DMS114 treated with DMSO at 0.1 percent for 48 hours (cell line): ENCODE measurements at regions not wholly inside any gene's neighbourhood (a gene's known extent, or its start where the extent isn't known, plus 50 kb on each side); places are given as distances from the start of the nearest gene placed in this dataset.

Source experiments
- DNase-seq: peaks from one replicate; lab custom pipeline; 2025; ENCODE audit not compliant: unreplicated experiment; lab: John Stamatoyannopoulos, UW

- DNase-seq, result no peak
These were observed 56.9 kb downstream of the RDH14 start for GRCh38 chr2:18503376-18504228.

DNA sequence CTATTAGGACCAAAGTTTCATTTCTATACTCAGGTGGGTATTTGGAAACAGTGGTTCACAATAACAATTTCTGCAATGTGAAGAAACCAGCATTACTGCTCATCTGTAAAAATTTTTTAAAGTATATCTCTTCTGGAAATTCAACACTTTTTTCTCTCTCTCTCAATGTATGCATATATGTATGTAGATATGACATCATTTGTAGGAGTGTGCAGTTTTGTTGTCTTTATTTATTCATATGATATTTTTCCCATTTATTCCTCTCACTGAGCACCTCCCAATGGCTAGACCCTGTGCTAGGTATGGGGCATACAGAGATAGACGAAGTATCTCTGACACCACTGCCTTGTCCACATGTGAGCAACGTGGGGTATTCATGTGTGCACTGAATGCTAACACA lies 58.3 kb downstream of the RDH14 start:
- no peak for DNase-seq

DNA sequence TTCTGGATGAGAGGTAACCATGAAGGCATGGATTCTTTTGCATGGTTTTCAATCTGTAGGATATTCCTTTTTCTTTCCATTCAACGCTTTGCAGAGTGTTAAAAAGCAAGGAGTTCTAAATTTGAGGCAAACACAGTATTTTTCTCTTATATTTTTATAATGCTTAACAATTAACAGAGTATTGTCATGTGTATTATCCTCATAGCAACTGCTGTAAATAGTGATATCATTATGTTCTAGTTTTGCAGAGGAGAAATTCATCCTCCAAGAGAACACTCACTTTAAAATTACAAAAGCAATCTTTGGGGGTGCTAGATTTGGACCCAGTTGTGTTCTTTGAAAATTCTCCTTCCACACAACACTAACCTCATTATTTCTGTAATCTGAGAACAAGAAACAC lies 58.7 kb downstream of the RDH14 start:
- DNase-seq, result no peak

- DNase-seq, result no peak
These were observed 59.3 kb downstream of the RDH14 start for GRCh38 chr2:18501156-18501555.

DNA sequence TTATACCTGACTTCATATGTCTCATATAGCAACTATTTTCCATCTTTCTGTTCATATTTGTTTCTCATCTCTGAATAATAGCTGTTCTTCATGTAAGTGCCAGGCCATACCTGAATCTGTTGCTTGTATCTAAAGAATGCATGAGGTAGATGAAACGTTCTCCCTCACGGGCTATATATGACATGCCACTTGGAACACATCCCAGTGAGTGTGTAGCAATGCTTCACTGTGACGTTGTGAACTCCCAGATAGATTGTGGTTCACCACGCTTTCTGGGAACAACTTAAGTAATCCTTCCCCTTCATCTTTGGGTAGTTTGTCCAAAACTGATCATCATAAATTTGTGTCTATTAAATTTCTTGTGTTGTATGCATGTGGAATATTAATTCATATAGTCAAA lies 60.1 kb downstream of the RDH14 start:
- no peak for DNase-seq

GRCh38 chr2:18498531-18498930 lies 61.9 kb downstream of the RDH14 start:
- DNase-seq, result no peak

DNA sequence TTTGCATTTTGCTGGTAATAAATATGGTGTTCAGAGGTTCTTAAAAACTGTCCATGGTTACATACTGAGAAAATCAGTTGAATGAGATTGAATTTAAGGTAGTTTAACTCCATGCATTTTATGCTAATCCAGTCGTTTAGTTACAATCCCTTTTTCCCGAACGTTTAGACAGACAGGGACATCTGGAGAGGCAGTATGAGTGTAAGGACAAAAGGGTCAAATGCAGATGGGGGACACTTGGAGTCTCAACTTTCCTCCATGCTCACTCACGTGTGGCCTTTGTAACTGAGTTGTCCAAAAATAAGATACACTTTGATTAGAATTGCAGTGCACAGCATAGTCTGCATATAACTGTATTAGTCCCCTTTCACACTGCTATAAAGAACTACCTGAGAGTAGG lies 63.9 kb downstream of the RDH14 start:
- no peak for DNase-seq

DNA sequence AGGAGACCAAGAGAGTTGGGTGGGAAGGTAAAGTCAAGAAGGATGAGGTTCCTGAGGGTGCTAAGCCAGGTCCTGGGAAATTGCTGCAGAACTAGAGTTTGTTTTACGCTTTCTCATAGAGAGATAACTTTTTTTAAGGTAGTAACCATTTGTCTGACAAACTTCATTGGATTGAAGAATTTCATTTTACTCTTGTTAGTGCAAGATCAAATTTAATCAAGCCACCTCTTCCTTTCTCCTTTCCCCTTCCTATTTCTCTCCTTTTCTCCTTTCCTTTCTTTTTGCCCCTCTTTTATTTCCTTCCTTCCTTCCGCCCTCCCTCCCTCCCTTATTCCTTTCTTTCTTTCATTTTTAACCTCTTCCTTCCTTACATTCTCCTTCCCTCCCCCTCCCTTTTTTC lies 65.4 kb downstream of the RDH14 start:
- DNase-seq, result no peak

- no peak for DNase-seq
These were observed 67.7 kb downstream of the RDH14 start for GRCh38 chr2:18492721-18493120.

DNA sequence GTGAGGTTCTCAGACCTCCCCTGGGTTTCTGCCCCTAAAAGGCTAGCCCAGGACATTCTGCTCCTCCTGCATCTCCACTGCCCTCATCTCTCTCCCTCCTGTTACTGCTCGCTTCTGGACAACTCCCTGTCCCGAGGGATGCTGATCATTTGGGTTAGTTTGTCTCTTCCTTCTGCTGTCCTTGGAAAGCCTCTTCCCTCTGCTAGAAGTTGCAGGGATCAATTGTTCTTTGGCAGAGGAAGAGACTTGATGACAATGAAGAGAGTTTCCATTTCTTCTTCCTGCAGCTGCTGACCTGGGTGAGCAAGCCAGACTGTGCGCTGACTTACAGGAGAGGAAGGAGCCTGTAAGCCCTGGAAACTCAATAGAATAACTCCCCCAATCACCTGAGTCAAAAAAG lies 68.9 kb downstream of the RDH14 start:
- DNase-seq, result no peak

GRCh38 chr2:18490901-18491300 lies 69.6 kb downstream of the RDH14 start:
- DNase-seq, result no peak

DNA sequence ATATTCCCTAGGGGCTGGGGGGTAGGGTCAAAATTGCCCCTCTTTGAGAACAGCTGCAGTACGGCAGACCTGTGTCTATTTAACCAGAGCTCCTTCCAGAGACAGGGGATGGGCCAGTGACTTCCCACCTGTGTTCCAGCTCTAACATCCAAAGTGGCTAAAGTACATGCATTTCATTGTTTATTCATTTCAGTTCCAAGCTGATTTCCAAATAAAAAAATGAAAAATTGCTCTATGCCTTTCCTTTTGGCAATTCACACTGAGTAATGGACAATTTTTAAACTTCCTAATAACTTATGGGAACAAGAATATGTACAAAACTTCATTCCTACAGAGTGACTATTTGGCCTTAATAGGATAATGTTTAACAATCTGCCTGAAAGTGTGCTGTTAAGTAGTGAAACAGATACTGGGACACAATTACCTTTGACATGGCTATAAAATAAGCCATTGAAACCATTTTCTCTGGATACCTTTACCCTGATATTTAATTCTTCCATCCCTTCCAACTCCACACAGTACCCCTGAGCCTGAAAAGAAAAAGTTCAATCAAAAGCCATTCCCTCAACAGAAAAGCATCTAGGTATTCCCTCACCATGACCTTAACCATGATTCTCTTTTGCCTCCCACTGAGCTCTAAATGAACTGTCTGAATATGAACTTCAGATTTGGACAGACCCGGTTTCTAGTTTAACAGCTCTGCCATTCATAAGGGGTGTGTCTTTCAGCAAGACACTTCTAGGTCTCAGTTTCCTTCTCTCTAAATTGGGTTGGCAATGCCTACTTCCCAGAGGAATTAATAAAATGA lies 73.1 kb downstream of the RDH14 start:
- DNase-seq, result no peak

DNA sequence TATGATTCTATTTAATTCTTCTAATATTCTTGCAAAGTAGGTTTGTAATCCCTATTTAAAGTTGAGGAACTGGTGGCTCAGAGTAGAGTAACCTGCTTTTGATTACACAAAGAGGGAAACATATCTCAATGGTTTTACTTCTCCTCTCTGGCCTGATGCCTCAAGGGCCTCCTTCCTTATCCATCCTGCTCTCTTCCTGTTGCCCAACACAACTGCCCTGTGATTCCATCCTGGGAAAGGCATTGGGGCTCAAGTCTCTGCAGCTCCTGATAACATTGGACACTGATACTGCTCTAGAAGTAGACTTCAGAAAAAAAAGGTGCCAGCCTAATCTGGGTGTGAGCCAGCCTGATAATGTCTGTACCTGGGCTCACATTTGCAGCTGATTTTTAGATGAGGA lies 75.8 kb downstream of the RDH14 start:
- DNase-seq, result no peak

- DNase-seq, result no peak
These were observed 76.6 kb downstream of the RDH14 start for GRCh38 chr2:18483896-18484295.

GRCh38 chr2:18482666-18483065 lies 77.8 kb downstream of the RDH14 start:
- no peak for DNase-seq

GRCh38 chr2:18479947-18480369 lies 80.5 kb downstream of the RDH14 start:
- no peak for DNase-seq

- no peak for DNase-seq
These were observed 83.2 kb downstream of the RDH14 start for GRCh38 chr2:18477293-18477692.

GRCh38 chr2:18476484-18476883 lies 84.0 kb downstream of the RDH14 start:
- DNase-seq, result no peak

GRCh38 chr2:18475884-18476283 lies 84.6 kb downstream of the RDH14 start:
- DNase-seq, result no peak

DNA sequence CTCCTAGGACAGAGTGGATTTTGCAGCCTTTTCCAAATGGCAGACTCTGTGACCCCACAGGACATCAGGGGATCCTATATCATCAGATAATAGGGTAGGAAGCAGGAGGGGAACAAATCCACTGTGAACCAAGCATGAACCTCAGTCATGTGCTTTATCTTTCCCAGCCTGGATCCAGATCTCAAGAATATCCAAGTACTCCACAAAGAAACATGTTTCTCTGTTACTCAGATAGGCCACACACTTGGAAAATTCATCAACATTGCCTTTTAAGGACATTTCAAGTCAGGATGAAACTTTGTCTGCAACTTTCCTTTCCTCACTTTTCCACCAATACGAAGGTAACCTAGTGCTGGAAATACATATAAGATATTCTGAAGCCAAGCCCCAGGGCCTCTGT lies 85.8 kb downstream of the RDH14 start:
- DNase-seq, result no peak

GRCh38 chr2:18473241-18474181 lies 86.9 kb downstream of the RDH14 start:
- DNase-seq, result no peak
